ENCODE measurements at regions not wholly inside any gene's neighbourhood (a gene's known extent, or its start where the extent isn't known, plus 50 kb on each side); places are given as distances from the start of the nearest gene placed in this dataset.

GRCh38 chr2:39546937-39547336 lies 109.9 kb upstream of the MAP4K3 start (continued):
- TF ChIP-seq, protein P1, sequence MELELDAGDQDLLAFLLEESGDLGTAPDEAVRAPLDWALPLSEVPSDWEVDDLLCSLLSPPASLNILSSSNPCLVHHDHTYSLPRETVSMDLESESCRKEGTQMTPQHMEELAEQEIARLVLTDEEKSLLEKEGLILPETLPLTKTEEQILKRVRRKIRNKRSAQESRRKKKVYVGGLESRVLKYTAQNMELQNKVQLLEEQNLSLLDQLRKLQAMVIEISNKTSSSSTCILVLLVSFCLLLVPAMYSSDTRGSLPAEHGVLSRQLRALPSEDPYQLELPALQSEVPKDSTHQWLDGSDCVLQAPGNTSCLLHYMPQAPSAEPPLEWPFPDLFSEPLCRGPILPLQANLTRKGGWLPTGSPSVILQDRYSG (CRISPR knock-in tag; IDR thresholded peaks at IDR 0.05): no peak
- TF ChIP-seq, protein P2, sequence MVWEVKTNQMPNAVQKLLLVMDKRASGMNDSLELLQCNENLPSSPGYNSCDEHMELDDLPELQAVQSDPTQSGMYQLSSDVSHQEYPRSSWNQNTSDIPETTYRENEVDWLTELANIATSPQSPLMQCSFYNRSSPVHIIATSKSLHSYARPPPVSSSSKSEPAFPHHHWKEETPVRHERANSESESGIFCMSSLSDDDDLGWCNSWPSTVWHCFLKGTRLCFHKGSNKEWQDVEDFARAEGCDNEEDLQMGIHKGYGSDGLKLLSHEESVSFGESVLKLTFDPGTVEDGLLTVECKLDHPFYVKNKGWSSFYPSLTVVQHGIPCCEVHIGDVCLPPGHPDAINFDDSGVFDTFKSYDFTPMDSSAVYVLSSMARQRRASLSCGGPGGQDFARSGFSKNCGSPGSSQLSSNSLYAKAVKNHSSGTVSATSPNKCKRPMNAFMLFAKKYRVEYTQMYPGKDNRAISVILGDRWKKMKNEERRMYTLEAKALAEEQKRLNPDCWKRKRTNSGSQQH (CRISPR knock-in tag; IDR thresholded peaks at IDR 0.05; ENCODE audit: low read depth): no peak
- TF ChIP-seq CREM (IDR thresholded peaks at IDR 0.05) (peak; percentile 44; the same call in 1 of the 2 replicates), CREM (CRISPR knock-in tag; IDR thresholded peaks at IDR 0.05) (no peak), KLF16 (CRISPR knock-in tag; IDR thresholded peaks at IDR 0.05) (no peak), TERF1 (CRISPR knock-in tag; IDR thresholded peaks at IDR 0.05) (no peak), ZNF431 (CRISPR knock-in tag; IDR thresholded peaks at IDR 0.05; ENCODE audit: borderline replicate concordance, low read depth) (no peak), ZNF317 (CRISPR knock-in tag; IDR thresholded peaks at IDR 0.05) (0 out of 2 replicates have a peak, but pooled peaks have one; percentile 20), ZNF543 (CRISPR knock-in tag; IDR thresholded peaks at IDR 0.05) (no peak), CENPT (CRISPR knock-in tag; IDR thresholded peaks at IDR 0.05; ENCODE audit: low read depth) (no peak), CBX2 (IDR thresholded peaks at IDR 0.05; ENCODE audit: low read depth, low read length) (no peak), CBX2 (CRISPR knock-in tag; IDR thresholded peaks at IDR 0.05; ENCODE audit: low read depth) (no peak), ZNF446 (CRISPR knock-in tag; IDR thresholded peaks at IDR 0.05) (no peak), CREB1 (IDR thresholded peaks at IDR 0.05) (no peak), CREB1 (CRISPR knock-in tag; IDR thresholded peaks at IDR 0.05) (peak; percentile 76), PAF1 (CRISPR knock-in tag; IDR thresholded peaks at IDR 0.05) (no peak), ZNF652 (CRISPR knock-in tag; IDR thresholded peaks at IDR 0.05; ENCODE audit: borderline replicate concordance, low read depth) (no peak), GTF2F1 (IDR thresholded peaks at IDR 0.05; ENCODE audit: low read length) (no peak), SMARCE1 (IDR thresholded peaks at IDR 0.05; ENCODE audit: borderline replicate concordance) (no peak), ZNF766 (CRISPR knock-in tag; IDR thresholded peaks at IDR 0.05; ENCODE audit: borderline replicate concordance) (no peak), ZNF83 (CRISPR knock-in tag; IDR thresholded peaks at IDR 0.05; ENCODE audit: borderline replicate concordance) (no peak), RFXAP (CRISPR knock-in tag; IDR thresholded peaks at IDR 0.05; ENCODE audit: borderline replicate concordance) (no peak), ZNF333 (CRISPR knock-in tag; IDR thresholded peaks at IDR 0.05; ENCODE audit: borderline replicate concordance) (no peak), POGZ (CRISPR knock-in tag; IDR thresholded peaks at IDR 0.05) (peak; percentile 24), HIVEP1 (CRISPR knock-in tag; IDR thresholded peaks at IDR 0.05) (no peak), BRCA1 (CRISPR knock-in tag; IDR thresholded peaks at IDR 0.05) (no peak), ZNF292 (CRISPR knock-in tag; IDR thresholded peaks at IDR 0.05; ENCODE audit: borderline replicate concordance, low read depth) (no peak)
- TF ChIP-seq, protein P3, sequence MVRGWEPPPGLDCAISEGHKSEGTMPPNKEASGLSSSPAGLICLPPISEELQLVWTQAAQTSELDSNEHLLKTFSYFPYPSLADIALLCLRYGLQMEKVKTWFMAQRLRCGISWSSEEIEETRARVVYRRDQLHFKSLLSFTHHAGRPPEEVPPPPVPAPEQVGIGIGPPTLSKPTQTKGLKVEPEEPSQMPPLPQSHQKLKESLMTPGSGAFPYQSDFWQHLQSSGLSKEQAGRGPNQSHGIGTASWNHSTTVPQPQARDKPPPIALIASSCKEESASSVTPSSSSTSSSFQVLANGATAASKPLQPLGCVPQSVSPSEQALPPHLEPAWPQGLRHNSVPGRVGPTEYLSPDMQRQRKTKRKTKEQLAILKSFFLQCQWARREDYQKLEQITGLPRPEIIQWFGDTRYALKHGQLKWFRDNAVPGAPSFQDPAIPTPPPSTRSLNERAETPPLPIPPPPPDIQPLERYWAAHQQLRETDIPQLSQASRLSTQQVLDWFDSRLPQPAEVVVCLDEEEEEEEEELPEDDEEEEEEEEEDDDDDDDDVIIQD (CRISPR knock-in tag; IDR thresholded peaks at IDR 0.05; ENCODE audit: low read depth): peak; percentile 71; the same call in 1 of the 2 replicates
- TF ChIP-seq, protein P4, sequence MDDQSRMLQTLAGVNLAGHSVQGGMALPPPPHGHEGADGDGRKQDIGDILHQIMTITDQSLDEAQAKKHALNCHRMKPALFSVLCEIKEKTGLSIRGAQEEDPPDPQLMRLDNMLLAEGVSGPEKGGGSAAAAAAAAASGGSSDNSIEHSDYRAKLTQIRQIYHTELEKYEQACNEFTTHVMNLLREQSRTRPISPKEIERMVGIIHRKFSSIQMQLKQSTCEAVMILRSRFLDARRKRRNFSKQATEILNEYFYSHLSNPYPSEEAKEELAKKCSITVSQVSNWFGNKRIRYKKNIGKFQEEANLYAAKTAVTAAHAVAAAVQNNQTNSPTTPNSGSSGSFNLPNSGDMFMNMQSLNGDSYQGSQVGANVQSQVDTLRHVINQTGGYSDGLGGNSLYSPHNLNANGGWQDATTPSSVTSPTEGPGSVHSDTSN (CRISPR knock-in tag; IDR thresholded peaks at IDR 0.05; ENCODE audit: borderline replicate concordance): no peak
